ENCODE measurements at regions not wholly inside any gene's neighbourhood (a gene's known extent, or its start where the extent isn't known, plus 50 kb on each side); places are given as distances from the start of the nearest gene placed in this dataset.

- TF ChIP-seq CTCF (IDR thresholded peaks at IDR 0.05; ENCODE audit: low read length) (no peak), EZH2 (optimal IDR thresholded peaks at IDR 0.05; ENCODE audit: low read depth, low read length) (no peak), EZH2phosphoT487 (IDR thresholded peaks at IDR 0.05; ENCODE audit: low read length) (no peak)
These were observed 344.7 kb downstream of the MN1 start for GRCh38 chr22:27456696-27457503.

Data from MM.1S (cell line).